BJ (cell line): ENCODE measurements at regions not wholly inside any gene's neighbourhood (a gene's known extent, or its start where the extent isn't known, plus 50 kb on each side); places are given as distances from the start of the nearest gene placed in this dataset.

Experiments
- CTCF ChIA-PET: fragments of 350-600 bp; formaldehyde crosslinking; extraction: SDS; loops from one replicate; lab custom pipeline; 2021; ENCODE audit warnings: antibody characterized with exemption, inconsistent platforms; lab: Yijun Ruan, JAX
- POLR2A ChIA-PET: fragments of 300-600 bp; sonication (Branson Sonifier 250); formaldehyde crosslinking; extraction: SDS; loops from one replicate; lab custom pipeline; 2021; ENCODE audit warnings: antibody characterized with exemption; lab: Charles Lee
- DNase-seq: peaks from one replicate; pipeline ENCODE4 v3.0.0-alpha.2; 2011; ENCODE audit warnings: low read depth
- H3K27me3 ChIP-seq: 2 replicates; pipeline ENCODE4 v1.6.0; 2011; ENCODE audit warnings: low read length; ENCODE audit not compliant: control insufficient read depth, insufficient read depth
- H3K36me3 ChIP-seq: 2 replicates; pipeline ENCODE4 v1.5.1; 2011; ENCODE audit warnings: low read length; ENCODE audit not compliant: control insufficient read depth, insufficient read depth
- H3K4me3 ChIP-seq: 2 replicates; pipeline ENCODE4 v1.5.1; 2011; ENCODE audit warnings: low read depth, mild to moderate bottlenecking, control low read depth, low read length
- TF ChIP-seq, protein P1 (sequence below): IDR thresholded peaks from 2 replicates; pipeline ENCODE4 v1.5.1; 2011; ENCODE audit warnings: low read depth, mild to moderate bottlenecking, control low read depth, inconsistent platforms, low read length, moderate library complexity; ENCODE audit not compliant: insufficient read depth

DNA sequence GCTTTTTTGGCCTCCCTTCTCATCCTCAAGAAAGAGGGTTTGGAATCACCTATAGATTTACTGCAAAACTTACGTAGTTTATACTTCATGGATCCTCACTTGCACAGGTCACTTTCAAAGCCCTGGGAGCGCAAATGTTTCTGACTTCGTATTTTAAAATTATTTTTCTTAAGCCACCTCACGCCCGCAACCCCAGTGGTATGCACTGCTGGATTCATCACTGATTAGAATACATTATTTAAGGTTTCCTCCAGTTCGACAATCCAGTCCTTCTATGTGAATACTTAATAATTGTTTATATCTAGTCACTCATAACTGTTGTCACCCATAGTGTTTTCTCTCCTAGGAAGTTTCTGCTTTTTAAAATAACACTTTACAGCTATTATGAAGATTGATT, 339.9 kb downstream of the CHL1 start:
- Histone ChIP-seq H3K36me3 (no peaks in the 10 kb centered on the region), H3K27me3 (no peaks in the 10 kb centered on the region), H3K4me3 (0 out of 2 replicates have a peak overlapping the region, but pooled peaks have one; percentile 11)
- DNase-seq, result no peak
- CTCF ChIA-PET, result no interaction called here
- TF ChIP-seq, protein P1, sequence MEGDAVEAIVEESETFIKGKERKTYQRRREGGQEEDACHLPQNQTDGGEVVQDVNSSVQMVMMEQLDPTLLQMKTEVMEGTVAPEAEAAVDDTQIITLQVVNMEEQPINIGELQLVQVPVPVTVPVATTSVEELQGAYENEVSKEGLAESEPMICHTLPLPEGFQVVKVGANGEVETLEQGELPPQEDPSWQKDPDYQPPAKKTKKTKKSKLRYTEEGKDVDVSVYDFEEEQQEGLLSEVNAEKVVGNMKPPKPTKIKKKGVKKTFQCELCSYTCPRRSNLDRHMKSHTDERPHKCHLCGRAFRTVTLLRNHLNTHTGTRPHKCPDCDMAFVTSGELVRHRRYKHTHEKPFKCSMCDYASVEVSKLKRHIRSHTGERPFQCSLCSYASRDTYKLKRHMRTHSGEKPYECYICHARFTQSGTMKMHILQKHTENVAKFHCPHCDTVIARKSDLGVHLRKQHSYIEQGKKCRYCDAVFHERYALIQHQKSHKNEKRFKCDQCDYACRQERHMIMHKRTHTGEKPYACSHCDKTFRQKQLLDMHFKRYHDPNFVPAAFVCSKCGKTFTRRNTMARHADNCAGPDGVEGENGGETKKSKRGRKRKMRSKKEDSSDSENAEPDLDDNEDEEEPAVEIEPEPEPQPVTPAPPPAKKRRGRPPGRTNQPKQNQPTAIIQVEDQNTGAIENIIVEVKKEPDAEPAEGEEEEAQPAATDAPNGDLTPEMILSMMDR, result no peak
- POLR2A ChIA-PET, result no interaction called here

DNA sequence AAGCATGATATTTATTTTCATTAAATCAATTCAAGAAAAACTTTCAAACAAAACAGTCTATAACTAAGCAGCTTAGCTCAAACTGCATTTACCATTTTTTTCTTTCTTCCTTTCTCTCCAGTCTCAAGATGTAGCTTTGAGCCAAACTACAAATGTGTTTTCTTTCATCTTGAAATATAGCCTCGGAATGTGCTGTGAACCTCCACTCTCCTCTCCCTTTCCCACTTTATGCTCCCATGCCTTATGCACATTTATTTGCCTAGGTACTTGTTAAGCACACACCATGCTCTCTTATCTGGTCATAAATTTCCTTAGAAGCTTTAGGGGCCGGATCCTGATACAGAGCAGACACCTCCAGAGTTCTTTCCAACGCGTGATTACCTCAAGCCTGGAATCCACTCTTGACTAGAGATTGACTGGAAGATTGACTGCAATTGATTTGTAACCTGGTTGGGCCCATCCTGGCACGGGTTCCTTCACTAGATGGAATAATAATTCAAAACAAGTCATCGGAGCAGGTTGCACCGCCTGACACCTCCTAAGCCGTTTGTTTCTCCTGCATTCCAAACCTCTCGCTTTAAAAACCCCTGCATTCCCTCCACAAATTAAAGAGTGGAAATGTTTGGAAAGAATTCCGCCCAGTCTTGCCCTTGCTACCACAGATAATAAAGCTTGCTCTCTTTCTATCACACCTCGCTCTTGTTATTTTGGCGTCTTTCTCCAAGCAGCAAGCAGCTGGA, 344.7 kb downstream of the CHL1 start:
- no peak overlapping the region for H3K4me3 ChIP-seq
- TF ChIP-seq, protein P1, result no peak
- no peak for DNase-seq
- H3K27me3 ChIP-seq, result no peaks in the 10 kb centered on the region
- no peaks in the 10 kb centered on the region for H3K36me3 ChIP-seq
- ChIA-PET CTCF (no interaction called here), POLR2A (no interaction called here)

DNA sequence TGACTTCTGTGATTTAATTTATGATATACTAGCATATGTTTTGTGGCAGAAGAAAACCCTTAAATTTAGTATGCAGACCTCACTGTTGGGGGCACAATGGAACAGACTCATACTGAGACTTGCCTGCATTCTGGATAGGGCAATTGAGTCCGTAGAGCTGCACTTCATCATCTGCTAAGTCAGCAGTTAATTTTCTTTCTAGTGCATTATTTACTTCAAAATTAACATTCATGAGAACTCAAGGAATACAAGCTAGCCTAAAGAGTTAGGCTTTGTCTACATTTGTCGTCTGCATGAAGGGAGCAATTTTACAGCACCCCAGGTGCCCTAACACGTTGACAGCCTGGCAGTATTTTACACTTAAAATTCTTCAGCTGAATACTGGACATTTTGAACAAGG, 345.5 kb downstream of the CHL1 start:
- Histone ChIP-seq H3K36me3 (no peaks in the 10 kb centered on the region), H3K27me3 (no peaks in the 10 kb centered on the region), H3K4me3 (no peak overlapping the region)
- CTCF ChIA-PET, result no interaction called here
- POLR2A ChIA-PET, result no interaction called here
- TF ChIP-seq, protein P1, result no peak
- DNase-seq, result no peak

DNA sequence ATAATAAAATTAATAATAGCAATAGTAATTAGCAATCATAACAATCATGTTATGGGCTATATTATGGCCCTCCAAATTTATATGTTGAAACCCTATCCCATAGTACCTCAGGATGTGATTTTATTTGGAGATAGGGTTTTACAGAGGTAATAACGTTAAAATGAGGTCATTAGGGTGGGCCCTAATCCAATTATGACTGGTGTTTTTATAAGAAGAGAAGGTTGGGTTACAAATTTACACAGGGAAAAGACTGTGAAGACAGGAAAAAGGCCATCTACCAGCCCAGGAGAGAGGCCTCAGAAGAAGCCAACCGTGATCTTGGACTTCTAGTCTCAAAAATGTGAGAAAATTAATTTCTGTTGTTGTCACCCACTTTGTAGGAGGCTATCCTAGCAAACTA, 353.1 kb downstream of the CHL1 start:
- H3K36me3 ChIP-seq, result no peaks in the 10 kb centered on the region
- POLR2A ChIA-PET, result no interaction called here
- TF ChIP-seq, protein P1, result no peak
- no peak for DNase-seq
- H3K4me3 ChIP-seq, result no peak overlapping the region
- CTCF ChIA-PET, result no interaction called here
- H3K27me3 ChIP-seq, result no peaks in the 10 kb centered on the region

DNA sequence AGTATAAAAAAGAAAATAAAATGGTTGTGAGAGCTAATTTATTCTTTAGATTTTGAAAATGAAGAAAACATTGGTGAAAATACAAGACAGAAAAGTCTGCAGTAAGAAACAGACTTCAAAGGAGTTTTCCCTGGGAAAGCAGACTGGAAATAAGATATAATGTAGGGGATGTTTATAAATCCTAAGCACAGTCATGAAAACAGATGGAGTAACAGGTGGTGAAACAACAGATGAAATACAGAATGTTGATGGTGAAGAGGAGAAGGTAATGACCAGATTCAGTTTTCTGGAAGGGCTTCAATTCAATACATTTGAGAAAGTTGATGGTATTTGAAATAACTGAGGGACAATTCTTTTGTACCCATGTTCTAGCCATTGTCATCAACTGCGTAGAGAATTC, 353.9 kb downstream of the CHL1 start:
- POLR2A ChIA-PET, result no interaction called here
- no peaks in the 10 kb centered on the region for H3K27me3 ChIP-seq
- H3K36me3 ChIP-seq, result no peaks in the 10 kb centered on the region
- TF ChIP-seq, protein P1, result no peak
- CTCF ChIA-PET, result no interaction called here
- no peak for DNase-seq
- H3K4me3 ChIP-seq, result no peak overlapping the region
